IMR-90 (cell line): ENCODE measurements at regions not wholly inside any gene's neighbourhood (a gene's known extent, or its start where the extent isn't known, plus 50 kb on each side); places are given as distances from the start of the nearest gene placed in this dataset.

Source experiments
- ATAC-seq: fragments of 200-7000 bp; cut with Tn5 transposase; 2 replicates; pipeline ENCODE4 v1.9.1; 2020; ENCODE audit warnings: low read depth, mild to moderate bottlenecking, moderate library complexity
- BruUV-seq: library from RNA; stranded (reverse); fragments of 400-500 nt; replicated peaks from 2 replicates; lab custom pipeline; 2021; lab: Mats Ljungman, UMichigan
- CTCF ChIA-PET: fragments of 300-600 bp; formaldehyde crosslinking; extraction: SDS; loops from one replicate; lab custom pipeline; 2021; ENCODE audit warnings: antibody characterized with exemption; lab: Yijun Ruan, JAX
- POLR2A ChIA-PET: fragments of 300-600 bp; sonication (Branson Sonifier 250); formaldehyde crosslinking; loops from one replicate; lab custom pipeline; 2022; ENCODE audit warnings: antibody characterized with exemption; ENCODE audit not compliant: unreplicated experiment; lab: Charles Lee
- DNase-seq: peaks from one replicate; pipeline ENCODE4 v3.0.0; 2013
- H2AFZ ChIP-seq: replicated peaks from 2 replicates; pipeline ENCODE3; 2013; ENCODE audit warnings: low read length, mild to moderate bottlenecking; ENCODE audit not compliant: poor library complexity
- H2AK5ac ChIP-seq: 2 replicates; pipeline ENCODE4 v1.6.1; 2013; ENCODE audit warnings: low read depth, low read length, inconsistent platforms
- H2AK9ac ChIP-seq: replicated peaks from 2 replicates; pipeline ENCODE3; 2013; ENCODE audit warnings: mild to moderate bottlenecking, low read depth, low read length, moderate library complexity; ENCODE audit not compliant: poor library complexity
- H2BK120ac ChIP-seq: 2 replicates; pipeline ENCODE4 v1.6.1; 2013; ENCODE audit warnings: low read depth, low read length, inconsistent platforms
- H2BK15ac ChIP-seq: 3 replicates; pipeline ENCODE4 v1.6.1; 2013; ENCODE audit warnings: low read depth, low read length, inconsistent platforms
- H2BK20ac ChIP-seq: 2 replicates; pipeline ENCODE4 v1.6.1; 2013; ENCODE audit warnings: low read depth, mild to moderate bottlenecking, inconsistent platforms, low read length, moderate library complexity
- H2BK5ac ChIP-seq: 2 replicates; pipeline ENCODE4 v1.6.1; 2013; ENCODE audit warnings: mild to moderate bottlenecking, low read depth, low read length, inconsistent platforms; ENCODE audit not compliant: poor library complexity, severe bottlenecking
- H3K14ac ChIP-seq: replicated peaks from 2 replicates; pipeline ENCODE4 v1.6.1; 2013; ENCODE audit warnings: low read depth, low read length, inconsistent platforms
- H3K18ac ChIP-seq: 2 replicates; pipeline ENCODE4 v1.6.1; 2013; ENCODE audit warnings: low read depth, low read length, control low read depth
- H3K23ac ChIP-seq: 2 replicates; pipeline ENCODE4 v1.6.1; 2013; ENCODE audit warnings: low read depth, low read length, inconsistent platforms
- H3K27ac ChIP-seq: 2 replicates; pipeline ENCODE4 v1.5.1; 2013; ENCODE audit warnings: mild to moderate bottlenecking, control low read depth, low read length; ENCODE audit not compliant: insufficient read depth
- H3K27me3 ChIP-seq: 2 replicates; pipeline ENCODE4 v1.6.1; 2013; ENCODE audit warnings: low read length; ENCODE audit not compliant: control insufficient read depth, insufficient read depth
- H3K36me3 ChIP-seq: 2 replicates; pipeline ENCODE4 v1.6.1; 2013; ENCODE audit warnings: low read length, mixed read lengths; ENCODE audit not compliant: control insufficient read depth, insufficient read depth
- H3K4ac ChIP-seq: 2 replicates; pipeline ENCODE4 v1.6.1; 2013; ENCODE audit warnings: low read depth, low read length, inconsistent platforms
- H3K4me1 ChIP-seq: 2 replicates; pipeline ENCODE4 v1.6.1; 2013; ENCODE audit warnings: low read length, mixed read lengths; ENCODE audit not compliant: control insufficient read depth, insufficient read depth
- H3K4me2 ChIP-seq: 2 replicates; pipeline ENCODE4 v1.6.1; 2013; ENCODE audit warnings: low read depth, mild to moderate bottlenecking, control low read depth, low read length, moderate library complexity
- H3K4me3 ChIP-seq: 2 replicates; pipeline ENCODE4 v1.5.1; 2013; ENCODE audit warnings: low read depth, mild to moderate bottlenecking, control low read depth, low read length, moderate library complexity; ENCODE audit not compliant: insufficient read depth
- H3K56ac ChIP-seq: 2 replicates; pipeline ENCODE4 v1.6.1; 2013; ENCODE audit warnings: low read length, inconsistent platforms; ENCODE audit not compliant: insufficient read depth; ENCODE audit errors: extremely low read depth
- H3K79me1 ChIP-seq, 2 experiments: 2 replicates each; pipeline ENCODE4 v1.6.1; 2013; ENCODE audit warnings: low read length in 2 of 2, inconsistent platforms in 1 of 2, low read depth in 1 of 2
- H3K9ac ChIP-seq: 2 replicates; pipeline ENCODE4 v1.6.1; 2013; ENCODE audit warnings: low read depth, low read length, control low read depth
- H3K9me1 ChIP-seq: 2 replicates; pipeline ENCODE4 v1.6.1; 2013; ENCODE audit warnings: low read length, inconsistent platforms; ENCODE audit not compliant: insufficient read depth
- H3K9me3 ChIP-seq: 2 replicates; pipeline ENCODE4 v1.6.1; 2013; ENCODE audit warnings: low read length; ENCODE audit not compliant: control insufficient read depth, insufficient read depth
- H4K20me1 ChIP-seq: 2 replicates; pipeline ENCODE4 v1.6.1; 2013; ENCODE audit warnings: low read length, inconsistent platforms; ENCODE audit not compliant: insufficient read depth
- H4K5ac ChIP-seq: 2 replicates; pipeline ENCODE4 v1.6.1; 2013; ENCODE audit warnings: mild to moderate bottlenecking, low read depth, low read length, control low read depth
- H4K8ac ChIP-seq, 2 experiments: 2 replicates each; pipeline ENCODE4 v1.6.1; 2013; ENCODE audit warnings: low read depth in 2 of 2, low read length in 2 of 2, control low read depth in 1 of 2, inconsistent platforms in 1 of 2
- H4K91ac ChIP-seq: 2 replicates; pipeline ENCODE4 v1.6.1; 2013; ENCODE audit warnings: low read depth, low read length, inconsistent platforms; ENCODE audit not compliant: insufficient read depth
- CHD1 ChIP-seq: IDR thresholded peaks from 2 replicates; pipeline ENCODE4 v1.6.1; 2012; ENCODE audit warnings: low read depth, low read length, improper control_type of control experiment
- MAFK ChIP-seq: IDR thresholded peaks from 2 replicates; pipeline ENCODE4 v1.6.1; 2012; ENCODE audit warnings: low read depth, low read length, improper control_type of control experiment
- MAZ ChIP-seq: IDR thresholded peaks from 2 replicates; pipeline ENCODE4 v1.6.1; 2012; ENCODE audit warnings: low read depth, mild to moderate bottlenecking, low read length, improper control_type of control experiment, moderate library complexity, borderline replicate concordance
- MXI1 ChIP-seq: IDR thresholded peaks from 2 replicates; pipeline ENCODE4 v1.6.1; 2012; ENCODE audit warnings: low read depth, mild to moderate bottlenecking, low read length, moderate library complexity, borderline replicate concordance
- NFE2L2 ChIP-seq: fragments of 150-350 bp; IDR thresholded peaks from 2 replicates; pipeline ENCODE4 v1.6.1; 2016; ENCODE audit warnings: low read depth, mild to moderate bottlenecking, low read length
- RAD21 ChIP-seq: IDR thresholded peaks from 2 replicates; pipeline ENCODE4 v1.6.1; 2012; ENCODE audit warnings: low read length, improper control_type of control experiment
- SMC3 ChIP-seq: fragments of 150-350 bp; IDR thresholded peaks from 2 replicates; pipeline ENCODE4 v1.6.1; 2016; ENCODE audit warnings: low read depth, mild to moderate bottlenecking, antibody characterized with exemption, low read length, moderate library complexity
- WGBS, 2 experiments: methylation state at CpG; one replicate each; pipeline versions ENCODE4 v1.1.5 to v1.1.7; 2013; ENCODE audit warnings: missing lambda C conversion rate in 2 of 2; ENCODE audit not compliant: insufficient read length in 1 of 2; ENCODE audit errors: extremely low coverage in 2 of 2; 5-methylcytosine and 5-hydroxymethylcytosine counted together
- dilution Hi-C: fragments of 300-500 bp; cut with HindIII; formaldehyde crosslinking; loops from one replicate; pipeline ENCODE4 v1.14.3; 2018; ENCODE audit warnings: low sequenced_read_pairs; ENCODE audit not compliant: unreplicated experiment
- in situ Hi-C: fragments of 300-500 bp; cut with MboI; formaldehyde crosslinking; loops from 3 replicates; pipeline ENCODE4 v1.14.3; 2019; ENCODE audit warnings: low sequenced_read_pairs, inconsistent platforms, mixed read lengths
- intact Hi-C: fragments of 100-400 bp; cut with micrococcal nuclease; formaldehyde crosslinking; loops from 2 replicates; pipeline ENCODE4 v1.10.0; 2022
- TF ChIP-seq, protein P1 (sequence below): conservative IDR thresholded peaks from 2 replicates; pipeline ENCODE4 v1.5.1; 2012; ENCODE audit warnings: mild to moderate bottlenecking, low read depth, low read length, improper control_type of control experiment

DNA sequence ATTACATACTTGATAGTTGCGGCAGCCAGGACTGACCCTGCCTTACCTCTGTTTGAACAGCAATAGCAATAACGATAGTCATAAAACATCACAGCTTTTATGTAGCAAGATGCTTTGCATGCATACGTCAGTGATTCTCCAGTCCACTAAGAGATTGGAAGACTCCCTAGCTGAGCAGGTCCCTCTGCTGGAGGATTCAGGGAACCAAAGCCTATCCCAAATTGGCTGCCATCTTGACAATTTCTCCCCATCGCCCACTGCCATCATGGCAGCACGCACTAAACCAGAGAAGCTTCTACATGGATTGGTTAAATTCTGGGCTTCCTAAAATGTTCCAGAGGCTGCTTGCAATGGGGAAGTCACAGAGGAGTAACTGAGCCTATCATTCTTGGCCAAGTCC is 360.6 kb upstream of the XYLT1 start:
- ChIA-PET CTCF (no interaction called here), POLR2A (no interaction called here)
- dilution Hi-C loops, result no loop called here
- H3K27ac ChIP-seq, result no peak overlapping the region
- no peaks in the 10 kb centered on the region for H3K36me3 ChIP-seq
- no peak overlapping the region for H2BK20ac ChIP-seq
- H3K18ac ChIP-seq, result no peak overlapping the region
- no peak overlapping the region for H2AK9ac ChIP-seq
- H4K91ac ChIP-seq, result no peak overlapping the region
- no peaks in the 10 kb centered on the region for H4K20me1 ChIP-seq
- no peak overlapping the region for H4K8ac ChIP-seq
- H3K27me3 ChIP-seq, result no peaks in the 10 kb centered on the region
- no peak overlapping the region for H3K4me2 ChIP-seq
- H3K9ac ChIP-seq, result no peak overlapping the region
- no peak overlapping the region for H4K5ac ChIP-seq
- H2BK15ac ChIP-seq, result no peak overlapping the region
- intact Hi-C loops, result no loop called here
- no peak overlapping the region for H2BK5ac ChIP-seq
- no peak for DNase-seq
- H3K14ac ChIP-seq, result no peak overlapping the region
- no peak overlapping the region for H2AK5ac ChIP-seq
- no peaks in the 10 kb centered on the region for H3K9me1 ChIP-seq
- TF ChIP-seq, protein P1, sequence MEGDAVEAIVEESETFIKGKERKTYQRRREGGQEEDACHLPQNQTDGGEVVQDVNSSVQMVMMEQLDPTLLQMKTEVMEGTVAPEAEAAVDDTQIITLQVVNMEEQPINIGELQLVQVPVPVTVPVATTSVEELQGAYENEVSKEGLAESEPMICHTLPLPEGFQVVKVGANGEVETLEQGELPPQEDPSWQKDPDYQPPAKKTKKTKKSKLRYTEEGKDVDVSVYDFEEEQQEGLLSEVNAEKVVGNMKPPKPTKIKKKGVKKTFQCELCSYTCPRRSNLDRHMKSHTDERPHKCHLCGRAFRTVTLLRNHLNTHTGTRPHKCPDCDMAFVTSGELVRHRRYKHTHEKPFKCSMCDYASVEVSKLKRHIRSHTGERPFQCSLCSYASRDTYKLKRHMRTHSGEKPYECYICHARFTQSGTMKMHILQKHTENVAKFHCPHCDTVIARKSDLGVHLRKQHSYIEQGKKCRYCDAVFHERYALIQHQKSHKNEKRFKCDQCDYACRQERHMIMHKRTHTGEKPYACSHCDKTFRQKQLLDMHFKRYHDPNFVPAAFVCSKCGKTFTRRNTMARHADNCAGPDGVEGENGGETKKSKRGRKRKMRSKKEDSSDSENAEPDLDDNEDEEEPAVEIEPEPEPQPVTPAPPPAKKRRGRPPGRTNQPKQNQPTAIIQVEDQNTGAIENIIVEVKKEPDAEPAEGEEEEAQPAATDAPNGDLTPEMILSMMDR, result no peak
- no peak for TF ChIP-seq MAZ
- TF ChIP-seq MXI1, result no peak
- TF ChIP-seq RAD21, result no peak
- no peak for TF ChIP-seq NFE2L2
- no peak for TF ChIP-seq SMC3
- TF ChIP-seq CHD1, result no peak
- TF ChIP-seq MAFK, result no peak
- in situ Hi-C loops, result no loop called here
- no peak overlapping the region for H3K23ac ChIP-seq
- no peak overlapping the region for H3K4ac ChIP-seq
- H3K4me1 ChIP-seq, result no peaks in the 10 kb centered on the region
- no CpG with 5 or more reads among the region's 5 CpGs for WGBS, 2 experiments
- BruUV-seq, result no TSS peak
- no peak for ATAC-seq
- H2BK120ac ChIP-seq, result no peak overlapping the region
- no peak overlapping the region for H2AFZ ChIP-seq
- H3K9me3 ChIP-seq, result no peaks in the 10 kb centered on the region
- no peak overlapping the region for H3K4me3 ChIP-seq
- no peaks in the 10 kb centered on the region for H3K79me1 ChIP-seq
- no peak overlapping the region for H3K56ac ChIP-seq
